Peyer's patch (tissue), 4 donors: ENCODE measurements at regions not wholly inside any gene's neighbourhood (a gene's known extent, or its start where the extent isn't known, plus 50 kb on each side); places are given as distances from the start of the nearest gene placed in this dataset.

Experiments used
- CTCF ChIP-seq, 6 experiments: fragments of 450-650 bp in 4 of 6; fragments of 200-600 bp in 2 of 6; sonication (generic) in 1 of 6; IDR thresholded peaks; one replicate each; pipeline ENCODE4 v1.5.1; 2017 to 2019; ENCODE audit warnings: antibody characterized with exemption in 6 of 6, mild to moderate bottlenecking in 3 of 6, moderate library complexity in 1 of 6
- POLR2A ChIP-seq, 2 donors: fragments of 450-650 bp; IDR thresholded peaks; one replicate each; pipeline ENCODE4 v1.5.1; 2017; ENCODE audit warnings: antibody characterized with exemption in 2 of 2, mild to moderate bottlenecking in 2 of 2, moderate library complexity in 2 of 2

GRCh38 chr9:82404196-82404870, 415.8 kb downstream of the SPATA31D1 start:
- TF ChIP-seq CTCF (IDR thresholded peaks at IDR 0.05) (no peak), POLR2A (IDR thresholded peaks at IDR 0.05) (no peak)
